DOHH2 (cell line): ENCODE measurements at regions not wholly inside any gene's neighbourhood (a gene's known extent, or its start where the extent isn't known, plus 50 kb on each side); places are given as distances from the start of the nearest gene placed in this dataset.

Source experiments
- H3F3A ChIP-seq: fragments of 200-600 bp; sonication (generic), shearing (Covaris generic); 2 replicates; pipeline ENCODE4 v1.6.0; 2016; ENCODE audit warnings: antibody characterized with exemption, mild to moderate bottlenecking; ENCODE audit not compliant: control insufficient read depth, insufficient read depth
- H3K27ac ChIP-seq: fragments of 200-600 bp; sonication (generic); 2 replicates; pipeline ENCODE4 v1.5.1; 2014; ENCODE audit warnings: low read depth, mild to moderate bottlenecking, low read length, moderate library complexity
- H3K27me3 ChIP-seq: fragments of 200-600 bp; sonication (generic); 2 replicates; pipeline ENCODE4 v1.6.1; 2014; ENCODE audit warnings: mild to moderate bottlenecking, low read length, mixed read lengths; ENCODE audit not compliant: control insufficient read depth
- H3K36me3 ChIP-seq: fragments of 200-600 bp; sonication (generic); 2 replicates; pipeline ENCODE4 v1.6.1; 2014; ENCODE audit warnings: mild to moderate bottlenecking, low read length, moderate library complexity, mixed read lengths; ENCODE audit not compliant: control insufficient read depth
- H3K4me1 ChIP-seq: fragments of 200-600 bp; sonication (generic); 2 replicates; pipeline ENCODE4 v1.6.1; 2014; ENCODE audit warnings: mild to moderate bottlenecking, low read length, mixed read lengths; ENCODE audit not compliant: control insufficient read depth
- H3K4me2 ChIP-seq: fragments of 200-600 bp; sonication (generic); 2 replicates; pipeline ENCODE4 v1.6.0; 2014; ENCODE audit warnings: mild to moderate bottlenecking, low read length, moderate library complexity
- H3K4me3 ChIP-seq: fragments of 200-600 bp; sonication (generic); 2 replicates; pipeline ENCODE4 v1.5.1; 2014; ENCODE audit warnings: mild to moderate bottlenecking, low read length, mixed read lengths
- H3K79me2 ChIP-seq: fragments of 200-600 bp; sonication (generic); 2 replicates; pipeline ENCODE4 v1.6.1; 2014; ENCODE audit warnings: mild to moderate bottlenecking, low read length, mixed read lengths; ENCODE audit not compliant: control insufficient read depth
- H3K9me2 ChIP-seq: fragments of 200-600 bp; sonication (generic); replicated peaks from 2 replicates; pipeline ENCODE4 v1.6.1; 2014; ENCODE audit warnings: mild to moderate bottlenecking, low read length, mixed read lengths; ENCODE audit not compliant: control insufficient read depth
- H3K9me3 ChIP-seq: fragments of 200-600 bp; sonication (generic); 2 replicates; pipeline ENCODE4 v1.6.1; 2014; ENCODE audit warnings: antibody characterized with exemption, low read length, mixed read lengths; ENCODE audit not compliant: control insufficient read depth, insufficient read depth
- H4K20me1 ChIP-seq: fragments of 200-600 bp; sonication (generic); 2 replicates; pipeline ENCODE4 v1.6.0; 2014; ENCODE audit warnings: low read depth, mild to moderate bottlenecking, antibody characterized with exemption, low read length, moderate library complexity; ENCODE audit not compliant: control insufficient read depth, insufficient read depth
- EZH2phosphoT487 ChIP-seq: fragments of 200-600 bp; sonication (generic); IDR thresholded peaks from 2 replicates; pipeline ENCODE4 v1.6.1; 2017; ENCODE audit warnings: borderline replicate concordance, mild to moderate bottlenecking, antibody characterized with exemption, low read length, moderate library complexity, mixed read lengths
- TF ChIP-seq, protein P1 (sequence below): fragments of 200-600 bp; sonication (generic); IDR thresholded peaks from one replicate; pipeline ENCODE4 v1.5.1; 2014; ENCODE audit warnings: antibody characterized with exemption, mild to moderate bottlenecking, low read depth, low read length; ENCODE audit not compliant: poor library complexity, severe bottlenecking

GRCh38 chr5:53362521-53362941 lies 117.9 kb upstream of the FST start:
- H3K27me3 ChIP-seq, result no peaks in the 10 kb centered on the region
- H3K27ac ChIP-seq, result no peak overlapping the region
- no peak overlapping the region for H3K4me2 ChIP-seq

GRCh38 chr5:53364061-53364460 lies 116.4 kb upstream of the FST start:
- Histone ChIP-seq H3K9me3 (no peaks in the 10 kb centered on the region), H3K4me1 (no peaks in the 10 kb centered on the region), H3F3A (no peaks in the 10 kb centered on the region), H3K27ac (no peak overlapping the region), H3K79me2 (no peaks in the 10 kb centered on the region), H4K20me1 (no peaks in the 10 kb centered on the region), H3K27me3 (no peaks in the 10 kb centered on the region), H3K4me3 (no peak overlapping the region), H3K9me2 (no peaks in the 10 kb centered on the region; the same call in 1 of the 2 replicates), H3K36me3 (no peaks in the 10 kb centered on the region), H3K4me2 (no peak overlapping the region)
- no peak for TF ChIP-seq EZH2phosphoT487
- TF ChIP-seq, protein P1, sequence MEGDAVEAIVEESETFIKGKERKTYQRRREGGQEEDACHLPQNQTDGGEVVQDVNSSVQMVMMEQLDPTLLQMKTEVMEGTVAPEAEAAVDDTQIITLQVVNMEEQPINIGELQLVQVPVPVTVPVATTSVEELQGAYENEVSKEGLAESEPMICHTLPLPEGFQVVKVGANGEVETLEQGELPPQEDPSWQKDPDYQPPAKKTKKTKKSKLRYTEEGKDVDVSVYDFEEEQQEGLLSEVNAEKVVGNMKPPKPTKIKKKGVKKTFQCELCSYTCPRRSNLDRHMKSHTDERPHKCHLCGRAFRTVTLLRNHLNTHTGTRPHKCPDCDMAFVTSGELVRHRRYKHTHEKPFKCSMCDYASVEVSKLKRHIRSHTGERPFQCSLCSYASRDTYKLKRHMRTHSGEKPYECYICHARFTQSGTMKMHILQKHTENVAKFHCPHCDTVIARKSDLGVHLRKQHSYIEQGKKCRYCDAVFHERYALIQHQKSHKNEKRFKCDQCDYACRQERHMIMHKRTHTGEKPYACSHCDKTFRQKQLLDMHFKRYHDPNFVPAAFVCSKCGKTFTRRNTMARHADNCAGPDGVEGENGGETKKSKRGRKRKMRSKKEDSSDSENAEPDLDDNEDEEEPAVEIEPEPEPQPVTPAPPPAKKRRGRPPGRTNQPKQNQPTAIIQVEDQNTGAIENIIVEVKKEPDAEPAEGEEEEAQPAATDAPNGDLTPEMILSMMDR, result no peak

More at GRCh38 chr5:53362521-53362941, 117.9 kb upstream of the FST start:
- H3K79me2 ChIP-seq, result no peaks in the 10 kb centered on the region
- H4K20me1 ChIP-seq, result no peaks in the 10 kb centered on the region
- no peaks in the 10 kb centered on the region for H3K36me3 ChIP-seq
- H3K4me1 ChIP-seq, result no peaks in the 10 kb centered on the region
- no peaks in the 10 kb centered on the region for H3K9me3 ChIP-seq
- TF ChIP-seq EZH2phosphoT487, result no peak
- TF ChIP-seq, protein P1, result no peak
- no peak overlapping the region for H3K4me3 ChIP-seq
- no peaks in the 10 kb centered on the region for H3K9me2 ChIP-seq
- no peaks in the 10 kb centered on the region for H3F3A ChIP-seq

- H3K36me3 ChIP-seq, result no peaks in the 10 kb centered on the region
- TF ChIP-seq, protein P1, result no peak
- no peaks in the 10 kb centered on the region for H4K20me1 ChIP-seq
- no peaks in the 10 kb centered on the region for H3F3A ChIP-seq
- no peaks in the 10 kb centered on the region; the same call in 1 of the 2 replicates for H3K9me2 ChIP-seq
- no peaks in the 10 kb centered on the region for H3K79me2 ChIP-seq
- no peak overlapping the region for H3K4me2 ChIP-seq
- no peaks in the 10 kb centered on the region for H3K27me3 ChIP-seq
- no peaks in the 10 kb centered on the region for H3K9me3 ChIP-seq
- no peak overlapping the region for H3K27ac ChIP-seq
- H3K4me3 ChIP-seq, result no peak overlapping the region
- H3K4me1 ChIP-seq, result no peaks in the 10 kb centered on the region
Observed at GRCh38 chr5:53366245-53366644, 114.2 kb upstream of the FST start.

- Histone ChIP-seq H3K4me1 (no peaks in the 10 kb centered on the region), H4K20me1 (no peaks in the 10 kb centered on the region), H3K36me3 (no peaks in the 10 kb centered on the region), H3K4me3 (no peak overlapping the region), H3K9me3 (no peaks in the 10 kb centered on the region), H3F3A (no peaks in the 10 kb centered on the region), H3K27me3 (no peaks in the 10 kb centered on the region), H3K9me2 (no peaks in the 10 kb centered on the region; the same call in 1 of the 2 replicates), H3K27ac (no peak overlapping the region), H3K79me2 (no peaks in the 10 kb centered on the region), H3K4me2 (no peak overlapping the region)
- TF ChIP-seq, protein P1, result no peak
- TF ChIP-seq EZH2phosphoT487, result no peak
Observed at GRCh38 chr5:53367727-53368126, 112.7 kb upstream of the FST start.
